Heart right ventricle (tissue), 16 donors: ENCODE measurements at regions not wholly inside any gene's neighbourhood (a gene's known extent, or its start where the extent isn't known, plus 50 kb on each side); places are given as distances from the start of the nearest gene placed in this dataset.

Experiments
- ATAC-seq, 8 donors: fragments of 200-7000 bp; cut with Tn5 transposase; one replicate each; pipeline ENCODE4 v1.9.1; 2020; ENCODE audit warnings: mild to moderate bottlenecking in 8 of 8, moderate library complexity in 8 of 8, moderate number of reproducible peaks in 1 of 8
- DNase-seq, 2 donors: peaks; one replicate each; pipeline ENCODE4 v3.0.0-alpha.2; 2020
- H3K27ac ChIP-seq, 10 donors: fragments of 200-600 bp; sonication (generic) in 2 of 10; one replicate each; pipeline versions ENCODE4 v1.5.0 to v1.8.0; 2020 to 2022; ENCODE audit warnings: mild to moderate bottlenecking in 3 of 10
- H3K27me3 ChIP-seq, 7 donors: fragments of 200-600 bp; one replicate each; pipeline ENCODE4 v1.8.0; 2021 to 2022; ENCODE audit warnings: mild to moderate bottlenecking in 2 of 7
- H3K36me3 ChIP-seq, 9 donors: fragments of 200-600 bp; sonication (generic) in 1 of 9; one replicate each; pipeline versions ENCODE4 v1.5.0 to v1.8.0; 2020 to 2022; ENCODE audit warnings: mild to moderate bottlenecking in 2 of 9
- H3K4me1 ChIP-seq, 9 donors: fragments of 200-600 bp; sonication (generic) in 1 of 9; one replicate each; pipeline versions ENCODE4 v1.5.0 to v1.8.0; 2020 to 2022; ENCODE audit warnings: mild to moderate bottlenecking in 4 of 9
- H3K4me3 ChIP-seq, 10 donors: fragments of 200-600 bp; sonication (generic) in 2 of 10; one replicate each; pipeline versions ENCODE4 v1.5.0 to v1.8.0; 2020 to 2022; ENCODE audit warnings: mild to moderate bottlenecking in 7 of 10, moderate library complexity in 2 of 10
- H3K9me3 ChIP-seq, 11 donors: fragments of 200-600 bp in 10 of 11; sonication (generic) in 2 of 11; one replicate each; pipeline versions ENCODE4 v1.5.0 to v1.8.0; 2013 to 2022; ENCODE audit warnings: mild to moderate bottlenecking in 2 of 11, control low read depth in 1 of 11, moderate library complexity in 1 of 11
- CTCF ChIP-seq, 9 donors: fragments of 200-600 bp; sonication (generic) in 2 of 9; IDR thresholded peaks; one replicate each; pipeline versions ENCODE4 v1.5.0 to v1.8.0; 2021 to 2022; ENCODE audit warnings: antibody characterized with exemption in 9 of 9, mild to moderate bottlenecking in 5 of 9, moderate library complexity in 1 of 9
- WGBS, 2 donors: extraction: QIAGEN DNeasy Blood & Tissue Kit; methylation state at CpG; one replicate each; pipeline ENCODE4 v1.1.7; 2013; ENCODE audit warnings: inconsistent platforms in 1 of 2; 5-methylcytosine and 5-hydroxymethylcytosine counted together
- intact Hi-C, 10 donors: fragments of 100-400 bp; cut with DNase I; formaldehyde crosslinking; loops; one replicate each; pipeline versions ENCODE4 v1.11.1 to v1.14.2; 2022
- donor health status: Arrhythmogenic right ventricular cardiomyopathy.
- donor health status: ischemic (EF 13 %, LVEDD 7.1; RV severe dilation, severe dysfunction).
- donor health status: healthy with polysubstance abuse.
- donor health status: DM: no; HTN: yes; CAD: no.
- donor health status: DM: no; HTN: no; CAD: no.
- donor health status: ischemic (EF 25% LVEDD 6.9; RV normal size, moderate dysfunction).
- donor health status: ischemic (EF 25% LVEDD 5.7; RV mildly dilated, moderate dysfunction).
- donor health status: healthy.
- donor health status: DM: yes; HTN: yes; CAD: no.
- donor health status: Ischemic cardiomyopathy.
- donor health status: ischemic (EF 35%, LVEDD 5.7; RV mildly dilated, moderate dysfunction).
- donor health status: nonischemic (EF 11% LVEDD 7.7; RV severe dilation, severe dysfunction).
- donor health status: DM: yes; HTN: yes; CAD: no.
- donor health status: PGD.
- donor health status: ischemic (EF 29% LVEDD 5.4; RV normal size, mild dysfunction).
- donor health status: nonischemic (EF 23%, LVEDD 6.1; RV moderate dilation, normal function).

DNA sequence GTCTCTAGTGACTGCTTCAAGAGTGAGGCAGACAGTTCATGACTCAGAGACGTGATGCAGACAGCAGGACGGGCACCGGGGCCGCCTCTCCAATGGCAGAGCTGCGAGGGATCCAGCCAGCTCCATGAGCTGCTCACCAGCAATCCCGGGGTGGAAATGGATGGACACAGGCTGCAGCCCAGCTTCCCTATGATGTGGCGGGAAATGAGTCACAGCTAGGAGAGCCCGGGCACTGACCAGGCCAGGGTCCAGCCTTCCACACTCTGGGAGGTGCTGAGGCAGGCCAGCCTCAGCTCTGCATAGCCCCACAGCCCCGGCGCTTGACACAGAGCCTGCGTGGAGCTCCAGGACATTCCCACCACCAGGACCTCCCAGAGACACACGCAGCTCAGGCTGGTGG lies 244.8 kb upstream of the IRX2 start:
- Histone ChIP-seq H3K27ac (no peak overlapping the region), H3K36me3 (no peaks in the 10 kb centered on the region), H3K9me3 (no peaks in the 10 kb centered on the region), H3K27me3 (peaks cover 0 to 29% (median 0%) of the 10 kb centered on the region in 7 donors), H3K4me3 (no peak overlapping the region), H3K4me1 (no peaks in the 10 kb centered on the region)
- 75 to 78% methylated on average over 12 of the region's 12 CpGs for WGBS, 2 donors
- intact Hi-C loops, result no loop called here
- ATAC-seq (no peak), DNase-seq (no peak)
- no peak for TF ChIP-seq CTCF (IDR thresholded peaks at IDR 0.05)

- WGBS, 2 donors, result 87 to 92% methylated on average over 9 of the region's 9 CpGs
- Histone ChIP-seq H3K27me3 (peaks cover 0 to 29% (median 0%) of the 10 kb centered on the region in 7 donors), H3K9me3 (no peaks in the 10 kb centered on the region), H3K4me3 (no peak overlapping the region), H3K36me3 (no peaks in the 10 kb centered on the region), H3K4me1 (no peaks in the 10 kb centered on the region), H3K27ac (no peak overlapping the region)
- ATAC-seq (no peak), DNase-seq (no peak)
- intact Hi-C loops, result no loop called here
- no peak for TF ChIP-seq CTCF (IDR thresholded peaks at IDR 0.05)
Measured at GRCh38 chr5:2995667-2996066, 244.2 kb upstream of the IRX2 start.

DNA sequence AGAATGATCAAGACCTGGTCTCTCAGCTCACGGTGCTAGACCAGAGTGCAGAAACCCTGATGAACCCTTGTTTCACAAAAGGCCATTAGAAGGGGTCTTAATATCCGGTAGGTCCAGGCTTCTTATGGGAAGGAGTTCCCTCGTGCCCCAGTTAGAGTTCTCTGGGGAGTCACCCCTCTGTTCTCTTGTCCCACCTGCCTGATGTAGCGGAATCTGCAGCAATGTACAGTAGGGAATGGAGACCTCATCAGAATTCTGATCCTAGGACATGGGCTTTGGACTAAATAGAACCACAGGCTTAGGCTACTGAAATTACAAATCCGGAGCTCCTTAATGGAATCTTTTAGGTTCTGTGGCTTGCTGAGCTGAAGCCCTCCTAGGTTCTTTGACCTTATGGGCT lies 243.6 kb upstream of the IRX2 start:
- Histone ChIP-seq H3K4me3 (no peak overlapping the region), H3K27me3 (peaks cover 0 to 31% (median 0%) of the 10 kb centered on the region in 7 donors), H3K9me3 (no peaks in the 10 kb centered on the region), H3K36me3 (no peaks in the 10 kb centered on the region), H3K4me1 (no peaks in the 10 kb centered on the region), H3K27ac (no peak overlapping the region)
- no peak for DNase-seq
- intact Hi-C loops, result no loop called here
- ATAC-seq, result no peak
- WGBS, 2 donors, result 88 to 93% methylated on average over 5 of the region's 5 CpGs
- no peak for TF ChIP-seq CTCF (IDR thresholded peaks at IDR 0.05)

DNA sequence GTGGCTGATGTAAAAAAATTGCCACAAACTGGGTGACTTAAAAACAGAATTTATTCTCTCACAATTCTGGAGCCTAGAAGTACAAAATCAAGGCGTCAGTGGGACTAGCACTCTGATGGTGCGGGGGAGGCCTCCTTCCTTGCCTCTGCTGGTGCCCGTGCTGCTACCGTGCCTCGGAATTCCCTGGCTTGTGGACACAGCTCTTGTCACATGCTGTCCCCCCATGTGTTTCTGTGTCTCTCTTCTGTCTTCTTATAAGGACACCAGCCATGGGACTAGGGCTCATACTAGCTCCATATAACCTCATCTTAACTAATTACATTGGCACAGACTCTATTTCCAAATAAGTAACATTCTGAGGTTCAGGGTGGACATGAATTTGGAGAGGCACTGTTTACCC lies 242.3 kb upstream of the IRX2 start:
- H3K36me3 ChIP-seq, result no peaks in the 10 kb centered on the region
- peaks cover 0 to 3% (median 0%) of the 10 kb centered on the region in 11 donors for H3K9me3 ChIP-seq
- ATAC-seq (no peak), DNase-seq (no peak)
- H3K4me1 ChIP-seq, result no peaks in the 10 kb centered on the region
- H3K27ac ChIP-seq, result no peak overlapping the region
- H3K27me3 ChIP-seq, result peaks cover 0 to 38% (median 0%) of the 10 kb centered on the region in 7 donors
- WGBS, 2 donors, result 65 to 82% methylated on average over 5 of the region's 5 CpGs
- no peak for TF ChIP-seq CTCF (IDR thresholded peaks at IDR 0.05)
- no peak overlapping the region for H3K4me3 ChIP-seq
- intact Hi-C loops, result no loop called here
